ENCODE measurements at regions not wholly inside any gene's neighbourhood (a gene's known extent, or its start where the extent isn't known, plus 50 kb on each side); places are given as distances from the start of the nearest gene placed in this dataset.

DNA sequence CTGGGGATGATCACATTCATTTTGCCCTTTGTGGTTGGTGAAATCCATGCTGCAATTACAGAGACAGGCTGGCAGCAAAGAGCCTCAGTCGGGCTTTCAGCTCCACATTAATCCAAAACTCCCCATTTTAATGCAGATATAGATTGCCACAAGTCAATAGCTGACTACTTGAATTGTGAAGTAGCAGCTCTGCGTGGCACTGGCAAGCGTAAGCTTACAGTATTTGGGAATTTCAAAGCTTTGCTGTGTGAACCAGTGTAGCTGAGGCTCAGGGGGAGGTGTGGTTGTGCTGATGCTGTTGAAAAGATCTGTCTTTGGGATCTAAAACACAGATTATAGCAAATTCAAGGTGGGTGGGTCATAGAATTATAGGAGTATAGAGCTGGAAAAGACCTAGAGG lies 290.3 kb upstream of the ONECUT1 start:
- TF ChIP-seq, protein P1, sequence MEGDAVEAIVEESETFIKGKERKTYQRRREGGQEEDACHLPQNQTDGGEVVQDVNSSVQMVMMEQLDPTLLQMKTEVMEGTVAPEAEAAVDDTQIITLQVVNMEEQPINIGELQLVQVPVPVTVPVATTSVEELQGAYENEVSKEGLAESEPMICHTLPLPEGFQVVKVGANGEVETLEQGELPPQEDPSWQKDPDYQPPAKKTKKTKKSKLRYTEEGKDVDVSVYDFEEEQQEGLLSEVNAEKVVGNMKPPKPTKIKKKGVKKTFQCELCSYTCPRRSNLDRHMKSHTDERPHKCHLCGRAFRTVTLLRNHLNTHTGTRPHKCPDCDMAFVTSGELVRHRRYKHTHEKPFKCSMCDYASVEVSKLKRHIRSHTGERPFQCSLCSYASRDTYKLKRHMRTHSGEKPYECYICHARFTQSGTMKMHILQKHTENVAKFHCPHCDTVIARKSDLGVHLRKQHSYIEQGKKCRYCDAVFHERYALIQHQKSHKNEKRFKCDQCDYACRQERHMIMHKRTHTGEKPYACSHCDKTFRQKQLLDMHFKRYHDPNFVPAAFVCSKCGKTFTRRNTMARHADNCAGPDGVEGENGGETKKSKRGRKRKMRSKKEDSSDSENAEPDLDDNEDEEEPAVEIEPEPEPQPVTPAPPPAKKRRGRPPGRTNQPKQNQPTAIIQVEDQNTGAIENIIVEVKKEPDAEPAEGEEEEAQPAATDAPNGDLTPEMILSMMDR (IDR thresholded peaks at IDR 0.05 in 2 of 3, conservative IDR thresholded peaks at IDR 0.05 in 1 of 3; ENCODE audit: insufficient read depth in 2 of 3, low read depth in 1 of 3, low read length in 3 of 3): no peak
- TF ChIP-seq NR2C2 (CRISPR knock-in tag; IDR thresholded peaks at IDR 0.05): no peak
- no peak for TF ChIP-seq NR2C2 (tag; IDR thresholded peaks at IDR 0.05)
- no peak for TF ChIP-seq JUND (IDR thresholded peaks at IDR 0.05; ENCODE audit: borderline replicate concordance, low read depth, low read length)
- TF ChIP-seq JUND (tag; IDR thresholded peaks at IDR 0.05; ENCODE audit: borderline replicate concordance, low read depth, low read length): no peak
